GM23338 (cell line): ENCODE measurements at regions not wholly inside any gene's neighbourhood (a gene's known extent, or its start where the extent isn't known, plus 50 kb on each side); places are given as distances from the start of the nearest gene placed in this dataset.

Source experiments
- CTCF ChIP-seq, 2 experiments: fragments of 200-600 bp in 1 of 2; sonication (generic) in 1 of 2; conservative IDR thresholded peaks; 2 replicates each; pipeline versions ENCODE4 v1.5.1 to v1.6.1; 2016 to 2017; ENCODE audit warnings: antibody characterized with exemption in 2 of 2, low read depth in 2 of 2, mild to moderate bottlenecking in 2 of 2, moderate library complexity in 1 of 2
- EZH2 ChIP-seq: fragments of 200-600 bp; sonication (generic); IDR thresholded peaks from one replicate; pipeline ENCODE4 v1.8.0; 2017; ENCODE audit warnings: antibody characterized with exemption, mild to moderate bottlenecking, low read depth; ENCODE audit not compliant: unreplicated experiment
- EZH2phosphoT487 ChIP-seq: fragments of 200-600 bp; sonication (generic); IDR thresholded peaks from one replicate; pipeline ENCODE4 v1.8.1; 2018; ENCODE audit warnings: antibody characterized with exemption; ENCODE audit not compliant: unreplicated experiment
- POLR2AphosphoS5 ChIP-seq: IDR thresholded peaks from 2 replicates; pipeline ENCODE4 v1.6.1; 2016; ENCODE audit warnings: antibody characterized with exemption, low read depth
- REST ChIP-seq: IDR thresholded peaks from one replicate; pipeline ENCODE4 v1.6.1; 2018; ENCODE audit warnings: antibody characterized with exemption; ENCODE audit not compliant: unreplicated experiment

- TF ChIP-seq CTCF (conservative IDR thresholded peaks at IDR 0.05; ENCODE audit: low read depth in 2 of 2) (no peak), EZH2phosphoT487 (no peak), POLR2AphosphoS5 (no peak), EZH2 (no peak), REST (no peak)
Observed at GRCh38 chr13:109479534-109479933, 306.8 kb downstream of the IRS2 start.
